GM12891 (cell line): ENCODE measurements at regions not wholly inside any gene's neighbourhood (a gene's known extent, or its start where the extent isn't known, plus 50 kb on each side); places are given as distances from the start of the nearest gene placed in this dataset.

ENCODE experiments used
- PAX5 ChIP-seq: IDR thresholded peaks from 2 replicates; pipeline ENCODE4 v1.6.1; 2011; ENCODE audit warnings: low read length, moderate library complexity, mild to moderate bottlenecking; ENCODE audit not compliant: insufficient read depth, severe bottlenecking
- POLR2A ChIP-seq: IDR thresholded peaks from 2 replicates; pipeline ENCODE4 v1.6.1; 2011; ENCODE audit warnings: low read depth, low read length, control low read depth
- POLR2AphosphoS5 ChIP-seq: IDR thresholded peaks from 2 replicates; pipeline ENCODE4 v1.6.1; 2011; ENCODE audit warnings: low read depth, low read length, control low read depth
- POU2F2 ChIP-seq: IDR thresholded peaks from 2 replicates; pipeline ENCODE4 v1.6.1; 2011; ENCODE audit warnings: low read depth, mild to moderate bottlenecking, control low read depth, low read length, moderate library complexity
- TAF1 ChIP-seq: IDR thresholded peaks from 2 replicates; pipeline ENCODE4 v1.6.1; 2011; ENCODE audit warnings: low read depth, low read length, control low read depth

GRCh38 chr7:126163647-126164046, 1089.1 kb downstream of the GRM8 start:
- TF ChIP-seq POLR2A, result no peak
- no peak for TF ChIP-seq POU2F2
- TF ChIP-seq TAF1, result no peak
- TF ChIP-seq POLR2AphosphoS5, result no peak
- TF ChIP-seq PAX5, result no peak
